Endothelial cell of umbilical vein (primary cell): ENCODE measurements at regions not wholly inside any gene's neighbourhood (a gene's known extent, or its start where the extent isn't known, plus 50 kb on each side); places are given as distances from the start of the nearest gene placed in this dataset.

ENCODE experiments used
- BruUV-seq: library from RNA; stranded (reverse); fragments of 400-500 nt; replicated peaks from 2 replicates; lab custom pipeline; 2021; lab: Mats Ljungman, UMichigan
- CTCF ChIA-PET: fragments of 300-600, 350-600 bp; sonication (Branson Sonifier 250); formaldehyde crosslinking; loops from one replicate; lab custom pipeline; 2021; ENCODE audit warnings: antibody characterized with exemption, inconsistent platforms; lab: Charles Lee
- POLR2A ChIA-PET: fragments of 300-600, 350-600 bp; sonication (Branson Sonifier 250); formaldehyde crosslinking; loops from one replicate; lab custom pipeline; 2021; ENCODE audit warnings: antibody characterized with exemption, inconsistent platforms; lab: Charles Lee
- DNase-seq: peaks from one replicate; pipeline ENCODE4 v3.0.0-alpha.2; 2011; ENCODE audit warnings: low read depth, low spot score
- FAIRE-seq: peaks from 2 replicates; lab custom pipeline; 2011; peaks lifted over from hg19 to GRCh38; lab: Jason Lieb, UNC
- H2AFZ ChIP-seq: 2 replicates; pipeline ENCODE4 v1.6.0; 2012; ENCODE audit warnings: low read depth, low read length, control low read depth, inconsistent platforms
- H3K27ac ChIP-seq: 2 replicates; pipeline ENCODE4 v1.5.1; 2011; ENCODE audit warnings: low read depth, mild to moderate bottlenecking, control low read depth, low read length, moderate library complexity; ENCODE audit not compliant: insufficient read depth
- H3K27me3 ChIP-seq, 2 experiments: 2 replicates each; pipeline versions ENCODE4 v1.6.0 to v1.6.1; 2011; ENCODE audit warnings: low read length in 2 of 2, mixed read lengths in 1 of 2; ENCODE audit not compliant: control insufficient read depth in 2 of 2, insufficient read depth in 2 of 2
- H3K36me3 ChIP-seq, 2 experiments: 2 replicates in 1 of 2; 3 replicates in 1 of 2; pipeline ENCODE4 v1.5.1; 2011; ENCODE audit warnings: low read length in 2 of 2, mild to moderate bottlenecking in 1 of 2, moderate library complexity in 1 of 2; ENCODE audit not compliant: control insufficient read depth in 2 of 2, insufficient read depth in 2 of 2; ENCODE audit errors: extremely low read depth in 1 of 2
- H3K4me1 ChIP-seq: 3 replicates; pipeline ENCODE4 v1.5.1; 2011; ENCODE audit warnings: mild to moderate bottlenecking, low read length; ENCODE audit not compliant: control insufficient read depth, insufficient read depth; ENCODE audit errors: extremely low read depth
- H3K4me2 ChIP-seq: 2 replicates; pipeline ENCODE4 v1.6.1; 2011; ENCODE audit warnings: low read length, control low read depth, mixed read lengths; ENCODE audit not compliant: insufficient read depth
- H3K4me3 ChIP-seq, 3 experiments: fragments of 200-600 bp in 1 of 3; sonication (generic), shearing (Covaris generic) in 1 of 3; replicated peaks in 1 of 3; 2 replicates each; pipeline ENCODE4 v1.5.1; 2011 to 2016; ENCODE audit warnings: control low read depth in 3 of 3, low read length in 3 of 3, mild to moderate bottlenecking in 2 of 3, inconsistent platforms in 1 of 3, low read depth in 1 of 3, moderate library complexity in 1 of 3; ENCODE audit not compliant: insufficient read depth in 1 of 3
- H3K79me2 ChIP-seq: 2 replicates; pipeline ENCODE4 v1.6.0; 2012; ENCODE audit warnings: low read length, inconsistent platforms; ENCODE audit not compliant: control insufficient read depth, insufficient read depth
- H3K9ac ChIP-seq: replicated peaks from 2 replicates; pipeline ENCODE3; 2011; ENCODE audit warnings: low read length, control low read depth; ENCODE audit not compliant: insufficient read depth; ENCODE audit errors: extremely low read depth
- H3K9me1 ChIP-seq: replicated peaks from 3 replicates; pipeline ENCODE4 v1.6.0; 2011; ENCODE audit warnings: mild to moderate bottlenecking, low read length; ENCODE audit not compliant: control insufficient read depth, insufficient read depth; ENCODE audit errors: extremely low read depth
- H3K9me3 ChIP-seq: replicated peaks from 2 replicates; pipeline ENCODE4 v1.5.1; 2012; ENCODE audit warnings: low read length, inconsistent platforms; ENCODE audit not compliant: control insufficient read depth, insufficient read depth
- H4K20me1 ChIP-seq: replicated peaks from 2 replicates; pipeline ENCODE3; 2011; ENCODE audit warnings: mild to moderate bottlenecking, low read length; ENCODE audit not compliant: control insufficient read depth, insufficient read depth; ENCODE audit errors: extremely low read depth
- CTCF ChIP-seq, 2 donors: IDR thresholded peaks; 1 replicate in 1 of 2; 2 replicates in 1 of 2; pipeline ENCODE4 v1.5.1; 2011; ENCODE audit warnings: low read length in 2 of 2, mild to moderate bottlenecking in 2 of 2, moderate library complexity in 2 of 2, control low read depth in 1 of 2, inconsistent platforms in 1 of 2, low read depth in 1 of 2; ENCODE audit not compliant: insufficient read depth in 1 of 2; ENCODE audit errors: extremely low read depth in 1 of 2
- EZH2 ChIP-seq: IDR thresholded peaks from 2 replicates; pipeline ENCODE4 v1.6.1; 2012; ENCODE audit warnings: borderline replicate concordance, low read depth, mild to moderate bottlenecking, moderate library complexity, low read length, inconsistent platforms; ENCODE audit not compliant: severe bottlenecking
- FOS ChIP-seq: IDR thresholded peaks from 2 replicates; pipeline ENCODE4 v1.6.1; 2011; ENCODE audit warnings: mild to moderate bottlenecking, low read length, moderate library complexity, borderline replicate concordance; ENCODE audit not compliant: insufficient read depth
- GATA2 ChIP-seq: IDR thresholded peaks from 2 replicates; pipeline ENCODE4 v1.7.0; 2011; ENCODE audit warnings: low read depth, mild to moderate bottlenecking, moderate library complexity, mixed read lengths, low read length; ENCODE audit not compliant: insufficient read length, insufficient read depth
- JUN ChIP-seq: IDR thresholded peaks from 2 replicates; pipeline ENCODE4 v1.6.1; 2011; ENCODE audit warnings: borderline replicate concordance, low read depth; ENCODE audit not compliant: insufficient read length, insufficient read depth
- MAX ChIP-seq: IDR thresholded peaks from 2 replicates; pipeline ENCODE4 v1.6.1; 2011; ENCODE audit not compliant: insufficient read depth, insufficient read length
- MYC ChIP-seq: IDR thresholded peaks from one replicate; pipeline ENCODE4 v1.6.1; 2011; ENCODE audit warnings: mild to moderate bottlenecking, low read depth, low read length
- POLR2A ChIP-seq: IDR thresholded peaks from 2 replicates; pipeline ENCODE4 v1.6.1; 2012; ENCODE audit warnings: low read depth, mild to moderate bottlenecking, control low read depth, low read length
- POLR2AphosphoS5 ChIP-seq: IDR thresholded peaks from 2 replicates; pipeline ENCODE4 v1.6.1; 2012; ENCODE audit warnings: low read depth, mild to moderate bottlenecking, control low read depth, low read length, moderate library complexity; ENCODE audit not compliant: insufficient read depth
- dilution Hi-C: fragments of 300-500 bp; cut with MboI; formaldehyde crosslinking; loops from one replicate; pipeline ENCODE4 v1.15.0; 2019; ENCODE audit warnings: low sequenced_read_pairs; ENCODE audit not compliant: extremely low pct_ligation_motif_present
- intact Hi-C: fragments of 100-400 bp; cut with micrococcal nuclease; formaldehyde crosslinking; loops from one replicate; pipeline ENCODE4 v1.10.0; 2022

GRCh38 chr6:155949256-155949655 lies 493.6 kb upstream of the NOX3 start:
- H3K27me3 ChIP-seq = no peaks in the 10 kb centered on the region
- H3K4me1 ChIP-seq = no peaks in the 10 kb centered on the region
- intact Hi-C loops = no loop called here
- BruUV-seq = no TSS peak
- H3K4me3 ChIP-seq = no peak overlapping the region
- no peaks in the 10 kb centered on the region for H4K20me1 ChIP-seq
- no peak for FAIRE-seq
- no peak overlapping the region for H3K9ac ChIP-seq
- no peaks in the 10 kb centered on the region for H3K9me3 ChIP-seq
- no peaks in the 10 kb centered on the region for H3K79me2 ChIP-seq
- DNase-seq = no peak
- no peak overlapping the region for H3K27ac ChIP-seq
- no peaks in the 10 kb centered on the region for H3K9me1 ChIP-seq
- H3K4me2 ChIP-seq = no peak overlapping the region
- ChIA-PET CTCF (interaction anchor here (1.0 kb wide), 1 partner anchor 24 kb away, joined by 3 read pairs; no protein-coding TSS in a partner anchor), POLR2A (no interaction called here)
- H2AFZ ChIP-seq = no peak overlapping the region
- no peaks in the 10 kb centered on the region for H3K36me3 ChIP-seq
- TF ChIP-seq MYC = no peak
- TF ChIP-seq GATA2 = no peak
- TF ChIP-seq CTCF (IDR thresholded peaks at IDR 0.05; ENCODE audit: extremely low read depth in 1 of 2, insufficient read depth in 1 of 2, low read depth in 1 of 2, low read length in 2 of 2) = no peak
- TF ChIP-seq FOS = no peak
- no peak for TF ChIP-seq POLR2A
- TF ChIP-seq POLR2AphosphoS5 = no peak
- no peak for TF ChIP-seq JUN
- TF ChIP-seq MAX = no peak
- no peak for TF ChIP-seq EZH2
- dilution Hi-C loops = no loop called here
